PC-3 (cell line): ENCODE measurements at regions not wholly inside any gene's neighbourhood (a gene's known extent, or its start where the extent isn't known, plus 50 kb on each side); places are given as distances from the start of the nearest gene placed in this dataset.

Experiments used
- CTCF ChIP-seq: fragments of 300-600 bp; sonication (generic); conservative IDR thresholded peaks from 2 replicates; pipeline ENCODE4 v1.5.1; 2017; ENCODE audit warnings: antibody characterized with exemption, low read depth, mild to moderate bottlenecking, low read length
- EZH2 ChIP-seq: fragments of 300-600 bp; sonication (generic); IDR thresholded peaks from one replicate; pipeline ENCODE4 v1.6.1; 2017; ENCODE audit warnings: antibody characterized with exemption, mild to moderate bottlenecking, low read length; ENCODE audit not compliant: unreplicated experiment

- TF ChIP-seq CTCF (no peak), EZH2 (no peak)
Observed at GRCh38 chr4:165813606-165814005, 59.4 kb upstream of the TLL1 start.
